ENCODE measurements at regions not wholly inside any gene's neighbourhood (a gene's known extent, or its start where the extent isn't known, plus 50 kb on each side); places are given as distances from the start of the nearest gene placed in this dataset.

- no peaks in the 10 kb centered on the region for H3K9me3 Mint-ChIP-seq
- no peak overlapping the region for H3K27ac Mint-ChIP-seq
- DNase-seq (ENCODE audit: extremely low spot score, unreplicated experiment) = no peak
- H3K27me3 Mint-ChIP-seq = no peaks in the 10 kb centered on the region
- H3K36me3 Mint-ChIP-seq = no peaks in the 10 kb centered on the region
- no peak for TF ChIP-seq CTCF (conservative IDR thresholded peaks at IDR 0.05)
- no peak overlapping the region for H3K4me3 Mint-ChIP-seq
- H3K4me1 Mint-ChIP-seq (ENCODE audit: unreplicated experiment) = no peaks in the 10 kb centered on the region
Observed at GRCh38 chr12:83390186-83390585, 703.5 kb downstream of the TMTC2 start.

- H3K4me1 Mint-ChIP-seq (ENCODE audit: unreplicated experiment) = no peaks in the 10 kb centered on the region
- H3K27ac Mint-ChIP-seq = no peak overlapping the region
- no peaks in the 10 kb centered on the region for H3K9me3 Mint-ChIP-seq
- no peak overlapping the region for H3K4me3 Mint-ChIP-seq
- peak; percentile 61 for TF ChIP-seq CTCF (conservative IDR thresholded peaks at IDR 0.05)
- no peak for DNase-seq (ENCODE audit: extremely low spot score, unreplicated experiment)
- no peaks in the 10 kb centered on the region for H3K36me3 Mint-ChIP-seq
- no peaks in the 10 kb centered on the region for H3K27me3 Mint-ChIP-seq
Observed at GRCh38 chr12:83389237-83389996, 702.7 kb downstream of the TMTC2 start.

- TF ChIP-seq CTCF (conservative IDR thresholded peaks at IDR 0.05) = no peak
Observed at GRCh38 chr12:83388551-83388950, 701.8 kb downstream of the TMTC2 start.

GRCh38 chr12:83386527-83387264, 700.0 kb downstream of the TMTC2 start:
- Mint-ChIP-seq H3K27ac (no peak overlapping the region), H3K27me3 (no peaks in the 10 kb centered on the region), H3K9me3 (no peaks in the 10 kb centered on the region), H3K36me3 (no peaks in the 10 kb centered on the region), H3K4me3 (no peak overlapping the region), H3K4me1 (ENCODE audit: unreplicated experiment) (no peaks in the 10 kb centered on the region)
- TF ChIP-seq CTCF (conservative IDR thresholded peaks at IDR 0.05) = no peak
- no peak for DNase-seq (ENCODE audit: extremely low spot score, unreplicated experiment)

More at GRCh38 chr12:83388551-83388950, 701.8 kb downstream of the TMTC2 start:
- no peaks in the 10 kb centered on the region for H3K9me3 Mint-ChIP-seq
- no peaks in the 10 kb centered on the region for H3K4me1 Mint-ChIP-seq (ENCODE audit: unreplicated experiment)
- no peaks in the 10 kb centered on the region for H3K36me3 Mint-ChIP-seq
- no peak overlapping the region for H3K27ac Mint-ChIP-seq
- no peak overlapping the region for H3K4me3 Mint-ChIP-seq
- no peaks in the 10 kb centered on the region for H3K27me3 Mint-ChIP-seq
- no peak for DNase-seq (ENCODE audit: extremely low spot score, unreplicated experiment)

- Mint-ChIP-seq H3K9me3 (peaks cover 4% of the 10 kb centered on the region), H3K27ac (no peak overlapping the region), H3K4me1 (ENCODE audit: unreplicated experiment) (no peaks in the 10 kb centered on the region), H3K27me3 (no peaks in the 10 kb centered on the region), H3K4me3 (no peak overlapping the region), H3K36me3 (no peaks in the 10 kb centered on the region)
- no peak for TF ChIP-seq CTCF (conservative IDR thresholded peaks at IDR 0.05)
- no peak for DNase-seq (ENCODE audit: extremely low spot score, unreplicated experiment)
Observed at GRCh38 chr12:83378186-83378727, 691.6 kb downstream of the TMTC2 start.

Data from type B pancreatic cell (in vitro differentiated cells).